Adrenal gland (tissue), 5 donors: ENCODE measurements at regions not wholly inside any gene's neighbourhood (a gene's known extent, or its start where the extent isn't known, plus 50 kb on each side); places are given as distances from the start of the nearest gene placed in this dataset.
A peak's percentile ranks its signal among the peaks of the same experiment; 100 is the strongest.

Experiments
- CTCF ChIP-seq, 6 experiments: fragments of 450-650 bp in 4 of 6; fragments of 200-600 bp in 2 of 6; sonication (generic) in 1 of 6; IDR thresholded peaks; 1 replicate in 5 of 6; 2 replicates in 1 of 6; pipeline versions ENCODE4 v1.5.1 to v1.8.0; 2016 to 2021; ENCODE audit warnings: antibody characterized with exemption in 6 of 6, mild to moderate bottlenecking in 2 of 6, moderate library complexity in 1 of 6
- POLR2A ChIP-seq, 2 donors: fragments of 450-650 bp; IDR thresholded peaks; one replicate each; pipeline ENCODE4 v1.6.1; 2017; ENCODE audit warnings: antibody characterized with exemption in 2 of 2, mild to moderate bottlenecking in 2 of 2, moderate library complexity in 1 of 2
- donor health status: DM: no; HTN: no; CAD: no.

GRCh38 chr4:143773998-143774895, 73.8 kb upstream of the FREM3 start:
- TF ChIP-seq CTCF (IDR thresholded peaks at IDR 0.05) (peak; percentile 63 to 80 (median 77)), POLR2A (IDR thresholded peaks at IDR 0.05) (no peak)
